ENCODE measurements at regions not wholly inside any gene's neighbourhood (a gene's known extent, or its start where the extent isn't known, plus 50 kb on each side); places are given as distances from the start of the nearest gene placed in this dataset.
A peak's percentile ranks its signal among the peaks of the same experiment; 100 is the strongest.

DNA sequence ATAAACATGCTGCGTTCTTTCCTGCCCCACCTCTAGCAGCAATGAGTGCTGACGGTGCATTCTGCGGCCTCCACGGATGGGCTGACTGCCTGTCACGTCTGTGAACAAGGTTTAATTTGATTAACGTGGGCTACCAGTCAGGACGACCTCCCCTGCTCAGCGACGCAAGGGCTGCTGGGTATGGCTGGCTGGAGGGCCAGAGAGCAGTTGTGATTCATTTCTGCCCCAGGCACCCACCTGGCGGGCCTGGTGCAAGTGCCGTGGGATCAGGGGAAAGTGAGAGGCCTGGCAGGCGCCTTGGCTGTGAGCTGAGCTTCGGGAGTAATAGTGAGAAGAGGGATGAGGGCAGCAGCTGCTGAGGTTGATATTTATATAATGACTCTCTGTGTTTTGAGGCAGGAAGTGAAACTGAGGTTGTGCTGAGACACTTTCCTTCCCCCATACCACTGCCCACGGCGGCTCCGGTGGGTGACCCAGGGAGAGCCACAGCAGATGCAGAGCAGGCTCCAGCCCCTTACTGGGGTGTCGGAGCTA lies 190.4 kb upstream of the BCL6 start:
- no peaks in the 10 kb centered on the region for H3K27me3 ChIP-seq (ENCODE audit: insufficient read depth, low read depth, severe bottlenecking)
- H3K36me3 ChIP-seq = no peaks in the 10 kb centered on the region
- no peak overlapping the region for H3K4me3 ChIP-seq (ENCODE audit: low read depth, low read length)
- no peak for DNase-seq
- H3K9me3 ChIP-seq (ENCODE audit: severe bottlenecking) = no peaks in the 10 kb centered on the region
- TF ChIP-seq, protein P1, sequence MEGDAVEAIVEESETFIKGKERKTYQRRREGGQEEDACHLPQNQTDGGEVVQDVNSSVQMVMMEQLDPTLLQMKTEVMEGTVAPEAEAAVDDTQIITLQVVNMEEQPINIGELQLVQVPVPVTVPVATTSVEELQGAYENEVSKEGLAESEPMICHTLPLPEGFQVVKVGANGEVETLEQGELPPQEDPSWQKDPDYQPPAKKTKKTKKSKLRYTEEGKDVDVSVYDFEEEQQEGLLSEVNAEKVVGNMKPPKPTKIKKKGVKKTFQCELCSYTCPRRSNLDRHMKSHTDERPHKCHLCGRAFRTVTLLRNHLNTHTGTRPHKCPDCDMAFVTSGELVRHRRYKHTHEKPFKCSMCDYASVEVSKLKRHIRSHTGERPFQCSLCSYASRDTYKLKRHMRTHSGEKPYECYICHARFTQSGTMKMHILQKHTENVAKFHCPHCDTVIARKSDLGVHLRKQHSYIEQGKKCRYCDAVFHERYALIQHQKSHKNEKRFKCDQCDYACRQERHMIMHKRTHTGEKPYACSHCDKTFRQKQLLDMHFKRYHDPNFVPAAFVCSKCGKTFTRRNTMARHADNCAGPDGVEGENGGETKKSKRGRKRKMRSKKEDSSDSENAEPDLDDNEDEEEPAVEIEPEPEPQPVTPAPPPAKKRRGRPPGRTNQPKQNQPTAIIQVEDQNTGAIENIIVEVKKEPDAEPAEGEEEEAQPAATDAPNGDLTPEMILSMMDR (IDR thresholded peaks at IDR 0.05; ENCODE audit: low read depth, low read length) = no peak
- no peak overlapping the region for H3K27ac ChIP-seq

DNA sequence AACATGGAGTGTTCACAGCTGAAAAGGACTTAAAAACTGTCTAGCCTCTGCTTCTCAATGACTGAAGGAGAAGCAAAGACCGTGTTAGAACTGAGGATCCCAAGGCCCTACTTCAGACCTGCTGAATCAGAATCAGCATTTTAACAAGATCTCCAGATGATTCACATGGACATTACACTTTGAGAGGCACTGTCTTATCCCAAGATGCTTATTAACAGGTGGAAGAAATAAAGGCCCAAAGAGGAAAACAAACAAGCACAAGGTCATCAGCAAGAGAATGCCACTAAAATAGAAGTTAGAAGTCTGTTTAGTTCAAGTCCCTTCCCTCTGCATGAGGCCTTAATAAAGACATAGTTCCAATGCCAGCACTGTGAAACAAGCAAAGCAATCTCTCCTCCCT lies 191.4 kb upstream of the BCL6 start:
- DNase-seq = no peak
- Histone ChIP-seq H3K9me3 (ENCODE audit: severe bottlenecking) (no peaks in the 10 kb centered on the region), H3K4me3 (ENCODE audit: low read depth, low read length) (no peak overlapping the region), H3K27me3 (ENCODE audit: insufficient read depth, low read depth, severe bottlenecking) (no peaks in the 10 kb centered on the region), H3K27ac (no peak overlapping the region), H3K36me3 (no peaks in the 10 kb centered on the region)
- TF ChIP-seq, protein P1 (IDR thresholded peaks at IDR 0.05; ENCODE audit: low read depth, low read length) = no peak

DNA sequence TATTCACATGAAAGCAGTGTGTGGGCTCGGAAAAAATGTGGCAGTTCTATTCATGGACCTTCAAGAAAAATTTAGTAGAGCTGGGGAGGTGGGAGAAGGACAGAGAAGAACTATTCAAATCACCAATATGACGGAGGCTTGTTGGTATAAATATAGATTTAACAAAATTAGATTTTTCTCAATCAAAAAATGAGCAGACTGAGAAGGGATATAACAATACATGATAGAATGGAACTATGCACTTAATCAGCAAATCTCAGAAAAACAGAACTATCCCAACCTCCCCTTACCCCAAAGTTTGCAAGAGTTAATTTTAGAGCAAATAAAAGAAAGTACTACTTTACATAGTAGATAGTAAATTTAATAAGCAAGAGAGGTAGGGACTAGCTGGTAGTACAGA lies 194.6 kb upstream of the BCL6 start:
- TF ChIP-seq, protein P1 (IDR thresholded peaks at IDR 0.05; ENCODE audit: low read depth, low read length) = no peak
- Histone ChIP-seq H3K27me3 (ENCODE audit: insufficient read depth, low read depth, severe bottlenecking) (no peaks in the 10 kb centered on the region), H3K9me3 (ENCODE audit: severe bottlenecking) (no peaks in the 10 kb centered on the region), H3K36me3 (no peaks in the 10 kb centered on the region), H3K27ac (no peak overlapping the region), H3K4me3 (ENCODE audit: low read depth, low read length) (no peak overlapping the region)
- no peak for DNase-seq

DNA sequence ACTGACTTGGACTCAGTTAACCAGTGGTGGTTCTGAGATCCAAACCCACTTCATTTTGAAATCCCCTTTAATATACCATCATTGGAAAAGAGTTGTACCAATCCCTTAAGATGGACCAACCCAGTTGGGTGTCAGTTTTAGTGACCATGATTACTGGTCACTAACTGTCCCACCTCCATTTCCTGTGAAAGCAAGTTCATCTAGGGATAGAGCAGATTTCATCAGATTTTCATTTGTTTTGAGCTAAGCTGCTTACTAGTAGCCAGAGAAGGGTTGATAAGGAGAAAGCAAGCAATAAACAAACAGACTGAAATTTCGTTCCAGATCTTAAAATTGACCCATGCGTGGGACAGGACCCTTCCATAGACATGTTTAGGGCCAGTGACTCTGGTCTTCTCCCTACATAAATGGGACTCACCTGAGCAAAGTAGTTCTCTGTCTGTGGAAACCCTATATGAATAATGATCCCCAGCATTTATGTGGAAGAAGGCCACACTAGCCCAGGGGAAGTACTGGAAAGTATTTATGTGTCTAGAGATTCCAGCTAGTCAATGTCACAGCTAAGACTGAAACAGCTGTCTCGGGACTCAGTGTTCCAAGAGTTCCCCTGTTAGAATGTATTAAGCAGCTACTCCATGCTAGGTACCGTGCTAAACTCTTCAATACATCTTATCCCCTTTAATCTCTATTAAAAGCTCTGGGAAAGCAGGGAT lies 196.0 kb upstream of the BCL6 start:
- DNase-seq = peak; percentile 32
- H3K4me3 ChIP-seq (ENCODE audit: low read depth, low read length) = no peak overlapping the region
- H3K36me3 ChIP-seq = no peaks in the 10 kb centered on the region
- no peaks in the 10 kb centered on the region for H3K9me3 ChIP-seq (ENCODE audit: severe bottlenecking)
- TF ChIP-seq, protein P1 (IDR thresholded peaks at IDR 0.05; ENCODE audit: low read depth, low read length) = no peak
- no peaks in the 10 kb centered on the region for H3K27me3 ChIP-seq (ENCODE audit: insufficient read depth, low read depth, severe bottlenecking)
- H3K27ac ChIP-seq = peak overlapping the region; percentile 49; the same call in 1 of the 2 replicates

DNA sequence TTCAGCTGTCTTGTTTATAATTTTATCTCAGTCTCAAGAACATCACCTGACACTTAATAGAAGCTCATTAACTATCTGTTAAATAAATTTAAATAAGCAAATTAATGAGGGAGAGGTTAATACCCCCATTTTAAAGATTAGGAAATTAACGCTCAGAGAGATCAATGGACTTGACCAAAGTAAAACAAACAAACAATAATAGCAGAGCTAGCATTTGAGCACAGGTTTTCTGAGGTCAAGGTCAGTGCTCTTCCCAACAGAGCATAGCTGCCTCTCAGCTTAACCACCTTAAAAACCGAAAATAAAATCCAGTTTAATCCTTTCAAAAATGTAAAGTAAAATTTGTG lies 196.6 kb upstream of the BCL6 start:
- Histone ChIP-seq H3K36me3 (no peaks in the 10 kb centered on the region), H3K9me3 (ENCODE audit: severe bottlenecking) (no peaks in the 10 kb centered on the region), H3K27me3 (ENCODE audit: insufficient read depth, low read depth, severe bottlenecking) (no peaks in the 10 kb centered on the region), H3K4me3 (ENCODE audit: low read depth, low read length) (no peak overlapping the region), H3K27ac (no peak overlapping the region)
- TF ChIP-seq, protein P1 (IDR thresholded peaks at IDR 0.05; ENCODE audit: low read depth, low read length) = no peak
- no peak for DNase-seq

Measured in WERI-Rb-1 (cell line).